GM12864 (cell line): ENCODE measurements at regions not wholly inside any gene's neighbourhood (a gene's known extent, or its start where the extent isn't known, plus 50 kb on each side); places are given as distances from the start of the nearest gene placed in this dataset.
"Not testable (repeated sequence)": the region's sequence is repeated elsewhere in the genome, so short reads cannot be mapped to it uniquely, and the experiment has no call there.

Experiments
- DNase-seq: peaks from one replicate; pipeline ENCODE4 v3.0.0-alpha.2; 2011; ENCODE audit warnings: low read depth
- H3K4me3 ChIP-seq: 2 replicates; pipeline ENCODE4 v1.5.1; 2011; ENCODE audit warnings: mild to moderate bottlenecking, low read depth, low read length, control low read depth
- TF ChIP-seq, protein P1 (sequence below): IDR thresholded peaks from 2 replicates; pipeline ENCODE4 v1.5.1; 2011; ENCODE audit warnings: low read depth, mild to moderate bottlenecking, moderate library complexity, low read length, control low read depth, inconsistent platforms; ENCODE audit errors: missing control alignments

GRCh38 chr12:58104351-58104755 is 163.0 kb downstream of the ATP23 start:
- no peak overlapping the region for H3K4me3 ChIP-seq
- DNase-seq = no peak
- TF ChIP-seq, protein P1, sequence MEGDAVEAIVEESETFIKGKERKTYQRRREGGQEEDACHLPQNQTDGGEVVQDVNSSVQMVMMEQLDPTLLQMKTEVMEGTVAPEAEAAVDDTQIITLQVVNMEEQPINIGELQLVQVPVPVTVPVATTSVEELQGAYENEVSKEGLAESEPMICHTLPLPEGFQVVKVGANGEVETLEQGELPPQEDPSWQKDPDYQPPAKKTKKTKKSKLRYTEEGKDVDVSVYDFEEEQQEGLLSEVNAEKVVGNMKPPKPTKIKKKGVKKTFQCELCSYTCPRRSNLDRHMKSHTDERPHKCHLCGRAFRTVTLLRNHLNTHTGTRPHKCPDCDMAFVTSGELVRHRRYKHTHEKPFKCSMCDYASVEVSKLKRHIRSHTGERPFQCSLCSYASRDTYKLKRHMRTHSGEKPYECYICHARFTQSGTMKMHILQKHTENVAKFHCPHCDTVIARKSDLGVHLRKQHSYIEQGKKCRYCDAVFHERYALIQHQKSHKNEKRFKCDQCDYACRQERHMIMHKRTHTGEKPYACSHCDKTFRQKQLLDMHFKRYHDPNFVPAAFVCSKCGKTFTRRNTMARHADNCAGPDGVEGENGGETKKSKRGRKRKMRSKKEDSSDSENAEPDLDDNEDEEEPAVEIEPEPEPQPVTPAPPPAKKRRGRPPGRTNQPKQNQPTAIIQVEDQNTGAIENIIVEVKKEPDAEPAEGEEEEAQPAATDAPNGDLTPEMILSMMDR = no peak

DNA sequence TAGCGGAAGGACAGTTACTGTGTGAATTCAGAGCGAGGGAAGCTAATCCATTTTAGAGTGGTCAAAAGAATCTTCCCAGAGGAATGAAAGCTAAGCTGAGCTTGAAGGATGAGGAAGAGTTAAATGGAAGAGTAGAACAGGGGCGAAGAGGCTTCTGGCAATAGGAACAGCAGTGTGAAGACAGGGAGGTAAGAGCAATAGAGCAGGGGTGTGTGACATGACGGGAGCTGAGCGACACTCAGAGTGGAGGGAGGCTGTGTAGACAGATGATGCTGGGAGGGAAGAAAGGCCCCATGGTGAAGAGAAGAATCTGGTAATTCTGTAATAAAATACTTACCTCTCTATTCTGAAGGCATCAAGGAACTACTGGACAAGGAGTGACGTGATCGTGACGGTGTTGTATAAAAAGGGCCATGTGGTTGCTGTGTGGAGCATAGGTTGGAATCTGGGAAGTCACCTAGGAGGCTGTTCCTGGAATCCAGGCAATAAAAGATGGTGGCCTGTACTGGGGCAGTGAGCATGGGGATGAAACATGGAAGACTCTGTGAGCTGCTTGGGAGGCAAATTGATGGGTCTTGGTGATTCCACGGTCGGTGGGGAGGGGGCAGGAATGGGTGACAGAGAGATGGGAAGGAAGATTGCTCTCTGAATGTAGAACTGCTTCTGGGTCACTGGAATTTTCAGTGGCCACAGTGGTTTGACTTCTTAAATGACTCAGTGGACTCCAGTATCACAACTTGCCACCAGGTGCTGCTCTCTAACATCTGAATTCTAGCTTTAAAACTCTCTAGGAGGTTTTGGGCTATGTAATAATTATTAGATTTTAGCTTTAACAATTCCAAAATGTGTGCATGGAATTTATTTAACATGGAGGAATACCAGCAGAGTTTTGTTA is 164.1 kb downstream of the ATP23 start:
- no peak overlapping the region for H3K4me3 ChIP-seq
- TF ChIP-seq, protein P1 = peak; percentile 23
- no peak for DNase-seq

DNA sequence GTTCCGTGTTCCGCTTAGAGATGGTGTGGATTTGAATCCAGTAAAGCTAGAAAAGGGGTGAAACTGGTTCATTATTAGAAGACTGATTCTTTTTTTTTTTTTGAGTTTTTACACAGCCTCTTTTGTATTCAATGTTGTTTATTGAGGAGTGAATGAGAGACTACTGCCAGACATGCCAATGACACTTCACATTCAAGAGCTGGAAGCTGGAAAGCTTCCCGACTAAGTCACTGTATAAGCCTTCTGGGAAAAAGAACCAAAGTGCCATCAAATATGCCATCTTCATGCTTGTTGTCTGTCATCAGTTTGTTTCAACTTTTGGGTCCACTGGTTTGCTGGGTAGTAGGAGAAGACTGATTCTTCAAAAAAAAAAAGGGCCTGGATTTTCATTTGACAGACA is 164.8 kb downstream of the ATP23 start:
- H3K4me3 ChIP-seq = no peak overlapping the region
- no peak for DNase-seq
- TF ChIP-seq, protein P1 = no peak

- TF ChIP-seq, protein P1 = no peak
- DNase-seq = no peak
- no peak overlapping the region for H3K4me3 ChIP-seq
Observed at GRCh38 chr12:58117201-58117600, 175.8 kb downstream of the ATP23 start.

- TF ChIP-seq, protein P1 = no peak
- DNase-seq = no peak
- no peak overlapping the region for H3K4me3 ChIP-seq
Observed at GRCh38 chr12:58117667-58118066, 176.3 kb downstream of the ATP23 start.

DNA sequence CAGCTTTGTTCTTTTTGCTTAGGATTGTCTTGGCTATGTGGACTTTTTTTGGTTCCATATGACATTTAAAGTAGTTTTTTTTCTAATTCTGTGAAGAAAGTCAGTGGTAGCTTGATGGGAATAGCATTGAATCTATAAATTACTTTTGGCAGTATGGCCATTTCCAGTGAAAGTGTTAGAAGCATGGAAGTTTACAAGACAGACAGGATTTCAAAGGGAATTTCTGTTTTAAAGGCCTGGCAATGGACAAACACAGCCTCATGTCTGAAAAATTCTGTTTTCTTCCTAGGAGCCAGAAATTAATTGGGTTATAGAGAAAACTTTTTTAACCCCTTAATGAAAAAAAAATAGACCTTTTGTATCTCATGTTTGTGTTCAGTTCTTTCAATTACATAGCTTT is 184.4 kb downstream of the ATP23 start:
- H3K4me3 ChIP-seq, DNase-seq: not testable (repeated sequence)

DNA sequence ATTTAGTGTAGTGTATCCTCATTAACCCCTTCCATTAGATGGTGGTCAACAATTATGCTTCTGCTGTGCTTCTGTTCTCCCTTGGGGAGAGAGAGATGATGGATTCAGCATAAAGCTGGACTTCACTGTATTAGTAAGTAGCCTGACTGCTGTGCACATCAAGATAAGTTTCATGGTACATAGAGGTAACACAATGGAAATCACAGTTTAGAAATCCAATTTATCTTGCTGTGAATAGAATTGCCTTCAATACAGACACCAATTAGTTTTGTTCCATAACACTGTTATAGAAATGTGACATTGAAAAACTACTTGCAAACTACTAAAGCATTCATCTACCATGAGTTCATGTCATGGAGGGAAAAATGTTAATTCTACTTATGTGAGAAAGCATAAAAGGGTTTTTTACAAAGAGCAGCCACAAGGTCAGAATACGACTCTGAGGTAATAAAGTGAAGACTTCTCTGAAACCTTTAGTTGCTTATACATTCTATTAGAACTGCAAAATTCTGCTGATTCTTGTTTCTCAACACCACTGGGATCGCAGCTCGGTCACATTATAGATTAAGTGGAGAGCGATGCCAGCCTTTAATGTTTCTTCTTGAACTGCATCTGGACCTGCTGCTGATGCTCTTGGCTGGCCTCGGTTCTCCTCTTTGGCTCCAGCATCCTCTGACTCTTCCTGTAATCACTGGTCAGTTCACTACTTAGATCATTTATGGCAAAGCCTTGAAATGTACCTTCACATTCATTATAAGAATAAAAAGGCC is 190.8 kb downstream of the ATP23 start:
- TF ChIP-seq, protein P1 = no peak
- DNase-seq = no peak
- H3K4me3 ChIP-seq = no peak overlapping the region
